Panc1 (cell line): ENCODE measurements at regions not wholly inside any gene's neighbourhood (a gene's known extent, or its start where the extent isn't known, plus 50 kb on each side); places are given as distances from the start of the nearest gene placed in this dataset.

Experiments
- ATAC-seq: fragments of 200-7000 bp; cut with Tn5 transposase; 2 replicates; pipeline ENCODE4 v1.9.1; 2020; ENCODE audit warnings: mild to moderate bottlenecking, moderate library complexity
- BruUV-seq: library from RNA; stranded (reverse); fragments of 400-500 nt; replicated peaks from 2 replicates; lab custom pipeline; 2021; lab: Mats Ljungman, UMichigan
- CTCF ChIA-PET: fragments of 300-600 bp; sonication (Branson Sonifier 250); formaldehyde crosslinking; loops from one replicate; lab custom pipeline; 2022; ENCODE audit warnings: antibody characterized with exemption; lab: Charles Lee
- POLR2A ChIA-PET: fragments of 300-600 bp; sonication (Branson Sonifier 250); formaldehyde crosslinking; loops from one replicate; lab custom pipeline; 2022; ENCODE audit warnings: antibody characterized with exemption; lab: Charles Lee
- DNase-seq: peaks from one replicate; pipeline ENCODE4 v3.0.0-alpha.2; 2010; ENCODE audit warnings: low read depth, low spot score
- H3K27ac ChIP-seq: 2 replicates; pipeline ENCODE4 v1.5.1; 2011; ENCODE audit warnings: mild to moderate bottlenecking, low read length, inconsistent platforms
- H3K27me3 ChIP-seq: fragments of 200-500 bp; sonication (Bioruptor generic); 2 replicates; pipeline ENCODE4 v1.6.0; 2014; ENCODE audit warnings: low read length, inconsistent platforms; ENCODE audit not compliant: control insufficient read depth, insufficient read depth
- H3K36me3 ChIP-seq: fragments of 200-500 bp; sonication (Bioruptor generic); 2 replicates; pipeline ENCODE4 v1.5.1; 2014; ENCODE audit warnings: inconsistent platforms, mild to moderate bottlenecking, low read length, moderate library complexity; ENCODE audit not compliant: control insufficient read depth, insufficient read depth
- H3K4me1 ChIP-seq: 2 replicates; pipeline ENCODE4 v1.5.1; 2011; ENCODE audit warnings: inconsistent platforms, mild to moderate bottlenecking, low read length, moderate library complexity; ENCODE audit not compliant: control insufficient read depth, insufficient read depth
- H3K4me3 ChIP-seq, 2 experiments: 2 replicates each; pipeline ENCODE4 v1.5.1; 2011 to 2012; ENCODE audit warnings: low read depth in 2 of 2, low read length in 2 of 2, mild to moderate bottlenecking in 2 of 2, inconsistent platforms in 1 of 2, moderate library complexity in 1 of 2
- H3K9me3 ChIP-seq: fragments of 200-500 bp; sonication (Bioruptor generic); 2 replicates; pipeline ENCODE4 v1.5.1; 2014; ENCODE audit warnings: low read depth, mild to moderate bottlenecking, inconsistent platforms, low read length, moderate library complexity; ENCODE audit not compliant: control insufficient read depth, insufficient read depth
- CTCF ChIP-seq: fragments of 450-650 bp; IDR thresholded peaks from 2 replicates; pipeline ENCODE4 v1.5.1; 2017; ENCODE audit warnings: mild to moderate bottlenecking
- POLR2AphosphoS5 ChIP-seq: IDR thresholded peaks from 2 replicates; pipeline ENCODE4 v1.6.1; 2012; ENCODE audit warnings: mild to moderate bottlenecking, low read depth, low read length, moderate library complexity
- REST ChIP-seq, 2 experiments: IDR thresholded peaks; 2 replicates each; pipeline ENCODE4 v1.6.1; 2011 to 2012; ENCODE audit warnings: low read depth in 2 of 2, control low read depth in 1 of 2, low read length in 1 of 2, mild to moderate bottlenecking in 1 of 2, moderate library complexity in 1 of 2; ENCODE audit not compliant: insufficient read depth in 1 of 2
- SIN3A ChIP-seq: IDR thresholded peaks from 2 replicates; pipeline ENCODE4 v1.6.1; 2012; ENCODE audit warnings: low read depth, mild to moderate bottlenecking, low read length, moderate library complexity, borderline replicate concordance; ENCODE audit not compliant: insufficient read depth
- TCF7L2 ChIP-seq: IDR thresholded peaks from 2 replicates; pipeline ENCODE4 v1.6.1; 2011; ENCODE audit warnings: mild to moderate bottlenecking, low read depth, low read length, inconsistent platforms
- in situ Hi-C: cut with HindIII; loops from 2 replicates; pipeline ENCODE4 v1.10.0; 2016; ENCODE audit warnings: low sequenced_read_pairs, low pct_unique_long_range_greater_than_20kb
- intact Hi-C: fragments of 100-400 bp; cut with micrococcal nuclease; formaldehyde crosslinking; loops from one replicate; pipeline ENCODE4 v1.10.0; 2022; ENCODE audit not compliant: unreplicated experiment

GRCh38 chr2:16409849-16410248, 255.8 kb downstream of the CYRIA start:
- in situ Hi-C loops = no loop called here
- ATAC-seq (no peak), DNase-seq (no peak)
- Histone ChIP-seq H3K27me3 (no peaks in the 10 kb centered on the region), H3K27ac (no peak overlapping the region), H3K36me3 (no peaks in the 10 kb centered on the region), H3K4me3 (no peak overlapping the region), H3K4me1 (no peaks in the 10 kb centered on the region), H3K9me3 (no peaks in the 10 kb centered on the region)
- intact Hi-C loops = no loop called here
- ChIA-PET CTCF (no interaction called here), POLR2A (no interaction called here)
- no TSS peak for BruUV-seq
- TF ChIP-seq REST (IDR thresholded peaks at IDR 0.05; ENCODE audit: insufficient read depth in 1 of 2, low read depth in 2 of 2, low read length in 1 of 2) (no peak), POLR2AphosphoS5 (no peak), SIN3A (no peak), CTCF (no peak), TCF7L2 (no peak)

GRCh38 chr2:16409006-16409390, 256.6 kb downstream of the CYRIA start:
- ChIA-PET POLR2A (no interaction called here), CTCF (no interaction called here)
- TF ChIP-seq TCF7L2 = no peak
- no peak for TF ChIP-seq CTCF
- TF ChIP-seq REST (IDR thresholded peaks at IDR 0.05; ENCODE audit: insufficient read depth in 1 of 2, low read depth in 2 of 2, low read length in 1 of 2) = no peak
- no peak for TF ChIP-seq SIN3A
- TF ChIP-seq POLR2AphosphoS5 = no peak
- Histone ChIP-seq H3K27ac (no peak overlapping the region), H3K4me3 (no peak overlapping the region), H3K9me3 (no peaks in the 10 kb centered on the region), H3K36me3 (no peaks in the 10 kb centered on the region), H3K27me3 (no peaks in the 10 kb centered on the region), H3K4me1 (no peaks in the 10 kb centered on the region)
- BruUV-seq = no TSS peak
- ATAC-seq (no peak), DNase-seq (no peak)
- intact Hi-C loops (no loop called here), in situ Hi-C loops (no loop called here)
